ENCODE measurements at regions not wholly inside any gene's neighbourhood (a gene's known extent, or its start where the extent isn't known, plus 50 kb on each side); places are given as distances from the start of the nearest gene placed in this dataset.

DNA sequence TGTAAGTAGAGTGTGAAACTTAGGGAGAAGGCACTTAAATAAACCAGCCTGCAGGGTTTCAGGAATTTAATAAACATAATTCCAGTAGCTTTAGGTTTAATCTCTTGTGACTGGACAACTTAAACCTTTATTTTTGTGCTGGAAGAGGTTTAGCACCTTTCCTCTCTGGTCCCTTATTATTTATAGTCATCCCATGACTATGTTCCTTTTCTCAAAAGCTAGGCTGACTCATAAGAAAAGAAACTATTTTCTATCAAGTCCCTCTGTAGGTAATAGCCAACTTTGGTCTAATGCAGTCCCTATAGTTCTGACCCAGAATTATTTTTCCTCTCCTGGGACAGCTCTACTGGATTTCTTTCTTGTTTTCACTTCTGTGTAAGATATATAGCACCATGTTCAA lies 588.9 kb downstream of the NR2F1-AS1 start:
- DNase-seq, result no peak
- Histone ChIP-seq H3K9me3 (peaks cover 5% of the 10 kb centered on the region), H3K27me3 (no peaks in the 10 kb centered on the region), H3K4me3 (no peak overlapping the region), H3K36me3 (no peaks in the 10 kb centered on the region)

DNA sequence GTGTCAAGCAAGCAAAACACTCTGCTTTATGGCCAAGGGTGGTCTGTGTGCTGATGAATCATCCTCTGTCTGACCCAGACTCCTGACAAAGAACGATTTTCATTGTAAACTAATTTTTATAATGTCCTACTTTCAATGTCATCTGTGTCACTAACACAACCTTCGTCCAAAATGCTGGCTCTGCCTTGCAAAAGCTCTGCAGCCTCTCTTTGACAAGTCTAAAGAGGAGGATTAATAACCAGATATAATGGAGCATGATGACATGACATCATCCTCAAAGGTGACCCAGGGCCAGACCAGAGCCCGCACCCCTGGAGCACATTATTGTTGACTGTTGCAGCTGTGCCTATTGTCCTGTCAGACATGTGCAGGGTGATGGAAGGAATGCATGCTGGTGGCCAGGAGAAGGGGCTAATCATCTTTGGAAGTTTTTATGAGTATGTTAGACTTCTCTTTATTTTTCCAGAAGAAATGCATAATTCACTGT lies 589.4 kb downstream of the NR2F1-AS1 start:
- DNase-seq, result no peak
- peaks cover 4% of the 10 kb centered on the region for H3K9me3 ChIP-seq
- H3K27me3 ChIP-seq, result no peaks in the 10 kb centered on the region
- no peaks in the 10 kb centered on the region for H3K36me3 ChIP-seq
- no peak overlapping the region for H3K4me3 ChIP-seq

DNA sequence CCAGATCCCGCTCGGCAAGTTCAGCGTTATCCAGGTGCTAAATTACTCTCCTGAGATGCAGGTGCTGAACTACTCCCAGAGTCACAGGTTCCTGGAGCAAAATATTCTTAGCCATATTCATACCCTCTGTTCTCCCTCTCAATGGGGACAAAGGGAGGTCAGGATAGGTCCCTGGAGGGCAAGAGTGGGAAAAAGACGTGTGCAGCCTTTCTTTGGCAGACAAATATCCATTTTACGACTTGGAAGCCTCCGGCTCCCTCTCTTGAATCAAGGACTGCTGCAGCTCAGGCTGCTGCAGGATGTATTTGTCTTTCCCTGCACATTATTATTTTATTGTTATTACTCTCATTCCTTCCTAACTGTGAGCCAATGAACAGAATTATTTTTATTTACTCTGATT lies 590.2 kb downstream of the NR2F1-AS1 start:
- DNase-seq, result no peak
- Histone ChIP-seq H3K9me3 (peaks cover 3% of the 10 kb centered on the region), H3K27me3 (no peaks in the 10 kb centered on the region)

DNA sequence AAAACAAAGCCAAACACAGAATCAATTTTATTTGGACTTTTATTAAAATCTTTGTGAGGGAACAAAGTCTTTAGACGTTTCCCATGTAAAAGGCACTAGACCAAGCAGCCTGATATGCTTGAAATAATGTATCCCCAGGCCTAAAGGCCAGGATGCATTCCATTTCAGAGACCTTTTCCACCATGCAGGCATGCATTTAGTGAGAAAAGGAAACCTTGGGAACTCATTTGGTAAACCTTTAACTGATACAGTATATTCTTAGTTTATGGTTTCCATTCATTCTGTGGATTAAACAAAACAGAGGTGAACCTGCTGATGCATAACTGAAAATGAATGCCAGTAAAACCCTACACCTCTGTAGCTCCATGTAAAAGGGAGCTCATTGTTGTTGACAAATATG lies 600.0 kb downstream of the NR2F1-AS1 start:
- Histone ChIP-seq H3K9me3 (peaks cover 2% of the 10 kb centered on the region; the same call in 1 of the 2 replicates), H3K4me3 (no peak overlapping the region), H3K36me3 (no peaks in the 10 kb centered on the region), H3K27me3 (no peaks in the 10 kb centered on the region)
- DNase-seq, result no peak

More for the DNA sequence above, 590.2 kb downstream of the NR2F1-AS1 start:
- no peaks in the 10 kb centered on the region for H3K36me3 ChIP-seq
- no peak overlapping the region for H3K4me3 ChIP-seq

DNA sequence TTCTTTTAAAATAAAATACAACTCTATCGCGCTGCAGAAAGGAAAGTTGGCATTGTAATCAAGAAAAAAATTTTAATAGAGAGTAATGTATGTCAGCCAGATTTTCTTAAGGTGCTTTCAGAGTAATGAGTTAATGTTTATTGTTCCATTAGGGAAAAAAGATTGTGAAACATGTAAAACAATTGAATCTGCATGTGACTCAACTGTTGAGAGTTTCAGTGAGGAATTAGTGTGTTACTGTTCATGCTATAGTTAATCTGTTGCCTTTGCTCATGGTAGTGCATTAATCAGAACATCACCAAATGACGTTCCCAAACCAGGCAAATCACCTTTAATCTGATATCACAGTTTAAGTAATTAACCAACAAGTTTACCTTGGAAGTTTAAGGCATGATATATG lies 600.5 kb downstream of the NR2F1-AS1 start:
- peaks cover 4% of the 10 kb centered on the region for H3K9me3 ChIP-seq
- H3K4me3 ChIP-seq, result no peak overlapping the region
- DNase-seq, result no peak
- H3K27me3 ChIP-seq, result no peaks in the 10 kb centered on the region
- H3K36me3 ChIP-seq, result no peaks in the 10 kb centered on the region

DNA sequence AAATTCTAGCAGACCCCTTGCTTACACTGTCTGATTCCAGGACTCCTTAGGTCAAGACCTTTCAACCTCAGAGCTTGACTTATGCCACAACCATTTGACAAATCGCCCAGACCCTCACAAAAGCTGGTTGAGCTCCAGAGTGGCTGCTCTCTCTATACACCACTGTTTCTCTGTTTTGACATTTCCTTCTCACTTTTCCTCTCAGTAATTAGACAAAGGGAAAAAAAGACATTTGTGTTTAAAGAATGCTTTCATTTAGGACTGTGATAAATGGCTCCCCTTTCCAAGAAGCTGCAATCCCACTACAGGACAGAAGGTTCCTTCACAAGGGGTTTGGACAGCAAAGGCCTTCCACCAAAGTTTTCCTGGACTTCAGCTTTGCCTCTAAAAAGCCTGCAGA lies 601.3 kb downstream of the NR2F1-AS1 start:
- peaks cover 4% of the 10 kb centered on the region for H3K9me3 ChIP-seq
- no peaks in the 10 kb centered on the region for H3K36me3 ChIP-seq
- H3K27me3 ChIP-seq, result no peaks in the 10 kb centered on the region
- DNase-seq, result no peak
- no peak overlapping the region for H3K4me3 ChIP-seq

DNA sequence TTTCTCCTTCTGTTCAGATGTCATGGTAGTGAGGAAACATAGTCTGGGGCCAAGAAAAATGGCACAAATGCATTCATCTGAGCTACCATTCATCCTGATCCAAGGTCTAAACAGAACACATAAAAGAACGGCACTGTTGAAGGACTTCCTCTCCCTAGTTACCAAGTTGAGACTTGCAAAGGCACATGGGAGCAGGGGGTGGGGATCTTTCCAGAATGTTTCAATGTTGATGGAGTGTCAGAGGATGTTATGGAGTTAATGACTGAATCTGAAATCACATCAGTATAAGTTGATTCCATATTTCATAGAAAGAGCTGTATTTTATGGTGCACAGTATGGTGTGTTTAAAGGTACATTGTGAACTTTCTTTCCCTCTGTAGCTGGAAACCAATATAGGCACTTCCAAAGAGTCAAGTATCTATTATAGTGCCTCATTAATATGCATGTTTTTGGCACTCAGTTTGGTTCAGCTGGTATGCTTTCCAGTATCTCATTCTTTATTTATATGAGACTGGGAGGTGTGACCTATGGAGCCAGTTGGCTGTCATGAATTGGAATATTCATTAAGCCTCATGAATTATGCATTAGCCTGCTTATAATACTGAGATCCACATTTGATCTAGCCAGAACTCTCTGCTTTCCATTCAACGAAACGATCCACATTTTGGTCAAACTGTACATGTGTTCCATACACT lies 603.0 kb downstream of the NR2F1-AS1 start:
- no peaks in the 10 kb centered on the region for H3K36me3 ChIP-seq

DNA sequence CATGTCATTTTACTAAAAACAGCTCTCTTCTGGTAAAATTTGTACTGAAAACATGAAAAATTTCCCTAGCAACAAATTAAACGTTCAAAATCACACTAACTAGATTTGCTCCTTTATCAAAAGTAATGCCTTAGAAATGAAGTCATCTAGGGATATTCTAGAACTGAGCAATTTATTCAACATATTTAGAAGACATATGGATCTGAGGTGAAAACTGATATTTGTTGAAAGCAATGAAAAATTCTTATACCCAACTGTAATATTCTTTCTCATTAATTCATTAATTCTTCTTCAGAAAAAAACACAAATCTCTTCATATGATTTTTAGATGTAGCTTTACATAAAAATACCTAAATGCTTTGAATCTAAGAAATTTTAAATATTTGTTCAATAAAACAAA lies 604.9 kb downstream of the NR2F1-AS1 start:
- no peak for DNase-seq
- H3K36me3 ChIP-seq, result no peaks in the 10 kb centered on the region

More for the DNA sequence above, 603.0 kb downstream of the NR2F1-AS1 start:
- Histone ChIP-seq H3K27me3 (no peaks in the 10 kb centered on the region), H3K9me3 (peaks cover 4% of the 10 kb centered on the region), H3K4me3 (no peak overlapping the region)
- DNase-seq, result no peak

DNA sequence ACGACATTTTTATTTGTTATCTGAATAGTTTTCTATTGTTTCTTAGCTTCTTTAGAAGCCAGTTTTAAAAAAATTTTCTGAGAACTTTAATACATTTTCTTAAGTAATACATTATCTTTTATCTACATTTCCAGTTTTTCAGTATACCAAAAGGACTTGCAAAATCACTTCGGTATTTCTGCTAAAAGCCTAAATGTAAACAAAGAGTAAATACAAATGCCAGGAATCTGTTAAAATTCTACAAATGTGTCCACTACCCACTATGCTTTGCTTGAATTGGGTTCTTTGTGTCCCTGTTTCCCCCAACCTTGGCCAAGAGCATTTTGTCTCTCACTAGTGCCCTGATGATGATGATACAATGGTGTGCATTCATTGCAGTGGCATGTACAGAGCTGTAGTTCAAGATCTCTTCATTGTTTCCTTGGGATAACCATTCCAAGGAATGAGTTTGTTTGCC lies 611.2 kb downstream of the NR2F1-AS1 start:
- no peak for DNase-seq
- H3K36me3 ChIP-seq, result no peaks in the 10 kb centered on the region
- H3K27me3 ChIP-seq, result no peaks in the 10 kb centered on the region
- H3K9me3 ChIP-seq, result no peaks in the 10 kb centered on the region
- H3K4me3 ChIP-seq, result no peak overlapping the region

More for the DNA sequence above, 604.9 kb downstream of the NR2F1-AS1 start:
- peaks cover 4% of the 10 kb centered on the region for H3K9me3 ChIP-seq
- H3K4me3 ChIP-seq, result no peak overlapping the region
- H3K27me3 ChIP-seq, result no peaks in the 10 kb centered on the region

DNA sequence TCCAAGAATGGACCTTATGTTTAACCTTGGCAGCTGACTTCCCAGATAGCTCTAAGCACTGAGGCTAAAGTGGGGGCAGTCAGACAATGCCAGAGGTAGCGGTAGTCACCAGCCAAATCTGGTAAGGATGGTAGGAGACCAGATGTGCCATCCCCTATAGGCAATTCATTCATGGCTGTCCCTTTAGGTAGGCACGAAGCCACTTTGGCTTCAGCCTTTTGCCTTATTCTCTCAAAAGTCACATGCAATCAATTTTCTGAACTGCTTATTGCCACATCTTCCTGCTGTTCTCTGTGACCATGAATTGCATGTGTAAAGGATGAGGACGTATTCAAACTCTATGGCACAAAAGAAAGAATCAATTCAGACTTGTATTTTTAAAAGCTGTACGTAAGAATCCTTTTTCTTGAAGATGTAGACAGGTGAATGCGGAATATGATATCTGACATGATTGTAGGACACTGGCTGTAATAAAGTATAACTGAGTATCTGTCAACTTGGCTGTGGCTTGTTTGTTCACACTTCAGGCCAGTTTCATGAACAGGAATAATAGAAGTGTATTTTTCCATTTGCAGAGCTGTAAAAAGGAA lies 611.7 kb downstream of the NR2F1-AS1 start:
- DNase-seq, result no peak
- H3K27me3 ChIP-seq, result no peaks in the 10 kb centered on the region
- no peaks in the 10 kb centered on the region for H3K9me3 ChIP-seq
- no peaks in the 10 kb centered on the region for H3K36me3 ChIP-seq
- H3K4me3 ChIP-seq, result no peak overlapping the region

DNA sequence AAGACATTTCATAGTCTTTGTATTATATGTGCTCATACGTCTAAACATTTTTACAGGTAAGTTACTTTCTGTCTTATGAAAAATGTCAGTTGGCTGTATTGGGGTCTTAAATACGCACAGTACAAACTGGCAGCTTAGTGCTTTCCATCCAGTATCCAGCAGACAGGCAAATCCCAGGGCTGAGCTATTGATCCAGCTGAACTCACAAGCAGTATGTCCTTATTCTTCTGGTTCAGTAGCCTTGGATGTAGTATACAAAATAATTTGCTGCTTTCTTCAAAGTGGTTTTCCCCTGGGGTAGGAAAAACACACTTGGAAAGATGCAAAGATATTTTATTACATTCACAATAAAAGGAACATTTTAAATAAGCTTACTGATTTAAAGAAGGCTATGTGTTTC lies 617.2 kb downstream of the NR2F1-AS1 start:
- H3K36me3 ChIP-seq, result no peaks in the 10 kb centered on the region
- H3K9me3 ChIP-seq, result no peaks in the 10 kb centered on the region
- H3K27me3 ChIP-seq, result no peaks in the 10 kb centered on the region
- no peak overlapping the region for H3K4me3 ChIP-seq
- DNase-seq, result no peak

DNA sequence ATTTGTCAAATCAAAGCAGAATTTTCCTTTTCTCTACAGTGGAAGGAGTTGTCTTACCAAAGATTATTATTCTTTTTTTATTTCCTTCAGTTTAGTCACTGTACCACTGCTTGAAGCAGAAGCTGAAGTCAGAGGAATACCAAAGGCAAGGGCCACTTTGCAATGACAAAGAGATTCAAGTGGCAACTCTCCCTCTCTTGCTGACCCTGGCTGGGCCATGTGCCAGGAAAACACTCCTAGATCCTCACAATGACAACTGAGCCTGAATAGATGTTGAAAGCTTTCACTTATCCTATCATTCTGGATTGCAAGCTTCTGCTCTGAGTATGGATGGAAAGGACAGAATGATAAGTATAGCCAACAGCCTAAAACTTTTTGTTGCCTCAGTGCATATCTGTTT lies 618.3 kb downstream of the NR2F1-AS1 start:
- Histone ChIP-seq H3K36me3 (no peaks in the 10 kb centered on the region), H3K9me3 (no peaks in the 10 kb centered on the region), H3K4me3 (no peak overlapping the region), H3K27me3 (no peaks in the 10 kb centered on the region)
- DNase-seq, result no peak

DNA sequence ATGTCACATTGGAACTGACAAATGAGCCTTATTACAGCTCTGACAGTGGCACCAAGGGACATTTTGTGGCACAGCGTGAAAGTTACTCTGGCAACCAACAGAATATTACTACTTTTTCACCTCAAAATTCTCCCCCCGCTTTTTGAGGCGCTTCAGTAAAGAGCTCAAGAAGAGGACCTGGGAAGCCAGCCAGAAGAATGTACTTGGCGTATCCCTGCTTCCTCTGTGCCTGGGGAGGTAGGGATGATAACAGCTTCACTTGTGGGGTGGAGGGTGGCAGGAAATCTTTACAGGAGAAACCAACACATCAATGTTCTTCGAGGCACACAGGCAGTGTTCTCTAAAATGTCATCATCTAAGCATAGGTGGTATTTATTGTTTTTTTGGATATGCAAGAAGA lies 624.1 kb downstream of the NR2F1-AS1 start:
- DNase-seq, result no peak
- Histone ChIP-seq H3K9me3 (peaks cover 11% of the 10 kb centered on the region), H3K27me3 (no peaks in the 10 kb centered on the region), H3K4me3 (no peak overlapping the region), H3K36me3 (no peaks in the 10 kb centered on the region)

DNA sequence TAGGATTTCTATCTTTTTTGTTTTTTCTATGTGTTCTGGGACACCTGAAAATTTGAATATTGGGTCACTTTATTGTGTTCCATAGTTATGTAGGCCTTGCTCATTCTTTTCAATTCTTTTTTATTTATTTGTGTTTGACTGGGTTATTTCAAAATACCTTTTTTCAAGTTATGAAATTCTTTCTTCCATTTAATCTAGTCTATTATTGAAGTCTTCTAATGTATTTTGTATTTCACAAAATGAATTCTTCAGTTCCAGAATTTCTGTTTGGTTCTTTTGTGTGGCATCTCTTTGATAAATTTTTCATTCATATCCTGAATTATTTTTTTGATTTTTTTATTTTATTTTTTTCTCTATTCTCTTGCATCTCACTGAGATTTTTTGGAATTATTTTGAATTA lies 628.8 kb downstream of the NR2F1-AS1 start:
- Histone ChIP-seq H3K9me3 (peaks cover 42% of the 10 kb centered on the region), H3K36me3 (no peaks in the 10 kb centered on the region), H3K27me3 (no peaks in the 10 kb centered on the region), H3K4me3 (no peak overlapping the region)
- no peak for DNase-seq

DNA sequence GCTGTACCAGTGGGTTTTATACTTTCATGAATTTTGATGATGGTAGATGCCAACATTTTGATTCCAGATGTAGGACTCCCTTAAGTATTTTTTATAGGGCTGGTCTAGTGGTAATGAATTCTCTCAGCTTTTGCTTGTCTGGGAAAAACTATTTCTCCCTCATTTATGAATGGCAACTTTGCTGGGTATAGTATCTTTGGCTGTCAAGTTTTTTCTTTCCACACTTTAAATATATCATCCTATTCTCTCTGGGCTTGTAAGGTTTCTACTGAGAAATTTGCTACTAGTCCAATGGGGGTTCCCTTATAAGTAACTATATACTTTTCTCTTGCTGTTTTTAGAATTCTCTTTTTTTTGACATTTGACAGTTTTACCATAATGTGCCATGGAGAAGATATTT lies 629.3 kb downstream of the NR2F1-AS1 start:
- no peak for DNase-seq
- H3K9me3 ChIP-seq, result peaks cover 42% of the 10 kb centered on the region
- H3K4me3 ChIP-seq, result no peak overlapping the region
- H3K36me3 ChIP-seq, result no peaks in the 10 kb centered on the region
- H3K27me3 ChIP-seq, result no peaks in the 10 kb centered on the region

DNA sequence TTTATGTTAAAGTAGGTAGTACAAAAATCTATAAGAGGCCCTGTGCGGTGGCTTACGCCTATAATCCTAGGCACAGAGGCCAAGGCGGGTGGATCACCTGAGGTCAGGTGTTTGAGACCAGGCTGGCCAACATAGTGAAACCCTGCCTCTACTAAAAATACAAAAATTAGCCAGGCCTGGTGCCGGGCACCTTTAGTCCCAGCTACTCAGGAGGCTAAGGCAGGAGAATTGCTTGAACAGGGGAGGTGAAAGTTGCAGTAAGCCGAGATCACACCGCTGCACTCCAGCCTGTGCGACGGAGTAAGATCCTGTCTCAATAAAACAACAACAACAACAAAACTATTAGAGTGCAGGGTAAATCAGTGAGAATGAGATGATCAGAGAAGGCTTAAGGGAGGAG lies 634.5 kb downstream of the NR2F1-AS1 start:
- H3K27me3 ChIP-seq, result no peaks in the 10 kb centered on the region
- no peaks in the 10 kb centered on the region for H3K36me3 ChIP-seq
- no peak for DNase-seq
- peaks cover 27% of the 10 kb centered on the region for H3K9me3 ChIP-seq
- H3K4me3 ChIP-seq, result no peak overlapping the region

DNA sequence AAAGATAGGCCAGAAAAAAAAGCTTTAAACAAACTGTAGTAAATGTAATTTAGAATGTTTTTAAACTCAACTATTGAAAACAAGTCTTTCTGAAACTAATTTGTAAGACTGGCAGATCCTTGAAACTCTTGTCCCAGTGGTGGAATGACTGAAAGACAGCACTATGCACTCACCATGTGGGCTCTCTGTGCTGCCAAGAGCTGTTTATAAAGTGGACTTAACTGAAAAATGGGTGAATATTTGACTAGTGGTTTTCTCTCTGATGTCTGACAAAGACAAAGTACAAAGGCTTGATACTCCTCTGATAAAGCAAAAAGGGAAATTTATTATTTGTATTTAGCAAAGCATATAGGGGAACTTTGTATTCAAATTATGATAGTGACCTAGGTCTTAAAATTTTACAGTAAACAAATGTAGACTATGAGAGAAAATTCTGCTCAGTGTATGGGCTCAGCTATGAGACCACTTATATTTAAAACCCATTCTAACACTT lies 635.4 kb downstream of the NR2F1-AS1 start:
- Histone ChIP-seq H3K9me3 (peaks cover 19% of the 10 kb centered on the region), H3K36me3 (no peaks in the 10 kb centered on the region), H3K27me3 (no peaks in the 10 kb centered on the region), H3K4me3 (no peak overlapping the region)
- peak; percentile 68 for DNase-seq
